Ureter (tissue), 1 donor: ENCODE measurements at regions not wholly inside any gene's neighbourhood (a gene's known extent, or its start where the extent isn't known, plus 50 kb on each side); places are given as distances from the start of the nearest gene placed in this dataset.

Experiments
- DNase-seq: peaks from one replicate; pipeline ENCODE4 v3.0.0-alpha.2; 2020; ENCODE audit warnings: low spot score
- donor health status: DM: yes; HTN: yes; CAD: no.

GRCh38 chr3:80052271-80052670 lies 284.5 kb upstream of the ROBO1 start:
- DNase-seq = no peak

GRCh38 chr3:80051602-80051962 lies 283.8 kb upstream of the ROBO1 start:
- DNase-seq = no peak

- DNase-seq = no peak
Measured at GRCh38 chr3:80050826-80051601, 283.2 kb upstream of the ROBO1 start.

GRCh38 chr3:80043226-80043625 lies 275.4 kb upstream of the ROBO1 start:
- DNase-seq = no peak

GRCh38 chr3:80040067-80040466 lies 272.3 kb upstream of the ROBO1 start:
- no peak for DNase-seq

- no peak for DNase-seq
Measured at GRCh38 chr3:80036176-80036575, 268.4 kb upstream of the ROBO1 start.

GRCh38 chr3:80035021-80035420 lies 267.2 kb upstream of the ROBO1 start:
- no peak for DNase-seq

- no peak for DNase-seq
Measured at GRCh38 chr3:80023010-80023409, 255.2 kb upstream of the ROBO1 start.

- no peak for DNase-seq
Measured at GRCh38 chr3:80018375-80018774, 250.6 kb upstream of the ROBO1 start.

- DNase-seq = no peak
Measured at GRCh38 chr3:80017369-80017768, 249.6 kb upstream of the ROBO1 start.

- DNase-seq = no peak
Measured at GRCh38 chr3:80014576-80014975, 246.8 kb upstream of the ROBO1 start.

GRCh38 chr3:80010021-80010571 lies 242.3 kb upstream of the ROBO1 start:
- no peak for DNase-seq

GRCh38 chr3:80007522-80007921 lies 239.7 kb upstream of the ROBO1 start:
- DNase-seq = no peak

- no peak for DNase-seq
Measured at GRCh38 chr3:80006315-80006714, 238.5 kb upstream of the ROBO1 start.

GRCh38 chr3:80000022-80000421 lies 232.2 kb upstream of the ROBO1 start:
- DNase-seq = no peak

GRCh38 chr3:79994397-79994796 lies 226.6 kb upstream of the ROBO1 start:
- DNase-seq = no peak

GRCh38 chr3:79986338-79986737 lies 218.5 kb upstream of the ROBO1 start:
- DNase-seq = no peak

- no peak for DNase-seq
Measured at GRCh38 chr3:79985816-79986215, 218.0 kb upstream of the ROBO1 start.

GRCh38 chr3:79983118-79983517 lies 215.3 kb upstream of the ROBO1 start:
- no peak for DNase-seq

- DNase-seq = no peak
Measured at GRCh38 chr3:79979990-79980389, 212.2 kb upstream of the ROBO1 start.

- no peak for DNase-seq
Measured at GRCh38 chr3:79976466-79976865, 208.7 kb upstream of the ROBO1 start.

- DNase-seq = no peak
Measured at GRCh38 chr3:79973917-79974595, 206.3 kb upstream of the ROBO1 start.

- DNase-seq = no peak
Measured at GRCh38 chr3:79973482-79973881, 205.7 kb upstream of the ROBO1 start.
